Keratinocyte (primary cell): ENCODE measurements at regions not wholly inside any gene's neighbourhood (a gene's known extent, or its start where the extent isn't known, plus 50 kb on each side); places are given as distances from the start of the nearest gene placed in this dataset.
A peak's percentile ranks its signal among the peaks of the same experiment; 100 is the strongest.

Source experiments
- DNase-seq: peaks from one replicate; pipeline ENCODE4 v3.0.0-alpha.2; 2011; ENCODE audit warnings: low read depth, missing footprints, low spot score
- FAIRE-seq: peaks from 2 replicates; lab custom pipeline; 2011; peaks lifted over from hg19 to GRCh38; lab: Jason Lieb, UNC
- H2AFZ ChIP-seq: 2 replicates; pipeline ENCODE4 v1.6.0; 2012; ENCODE audit warnings: low read length, control low read depth, inconsistent platforms; ENCODE audit not compliant: control insufficient read depth
- H3K27ac ChIP-seq: 2 replicates; pipeline ENCODE4 v1.5.1; 2011; ENCODE audit warnings: low read length; ENCODE audit not compliant: control insufficient read depth, insufficient read depth
- H3K27me3 ChIP-seq: 3 replicates; pipeline ENCODE4 v1.6.0; 2011; ENCODE audit warnings: low read length; ENCODE audit not compliant: control insufficient read depth, insufficient read depth; ENCODE audit errors: extremely low read depth
- H3K36me3 ChIP-seq, 2 experiments: 2 replicates in 1 of 2; 3 replicates in 1 of 2; pipeline ENCODE4 v1.5.1; 2011; ENCODE audit warnings: low read length in 2 of 2, mild to moderate bottlenecking in 1 of 2; ENCODE audit not compliant: control insufficient read depth in 2 of 2, insufficient read depth in 2 of 2; ENCODE audit errors: extremely low read depth in 1 of 2
- H3K4me1 ChIP-seq: 3 replicates; pipeline ENCODE4 v1.5.1; 2011; ENCODE audit warnings: low read length; ENCODE audit not compliant: control insufficient read depth, insufficient read depth; ENCODE audit errors: extremely low read depth
- H3K4me2 ChIP-seq: 3 replicates; pipeline ENCODE4 v1.6.0; 2011; ENCODE audit warnings: low read depth, low read length; ENCODE audit not compliant: control insufficient read depth, insufficient read depth; ENCODE audit errors: extremely low read depth
- H3K4me3 ChIP-seq, 3 experiments: fragments of 200-600 bp in 1 of 3; sonication (generic) in 1 of 3; 2 replicates in 2 of 3; 3 replicates in 1 of 3; pipeline ENCODE4 v1.5.1; 2011 to 2016; ENCODE audit warnings: low read length in 3 of 3, mild to moderate bottlenecking in 3 of 3, control low read depth in 2 of 3, inconsistent platforms in 1 of 3, low read depth in 1 of 3, mixed read lengths in 1 of 3, mixed run types in 1 of 3, moderate library complexity in 1 of 3; ENCODE audit not compliant: control insufficient read depth in 2 of 3, insufficient read depth in 2 of 3; ENCODE audit errors: extremely low read depth in 1 of 3
- H3K79me2 ChIP-seq: 2 replicates; pipeline ENCODE4 v1.6.0; 2012; ENCODE audit warnings: low read length; ENCODE audit not compliant: control insufficient read depth, insufficient read depth
- H3K9ac ChIP-seq: 3 replicates; pipeline ENCODE4 v1.6.0; 2011; ENCODE audit warnings: low read length; ENCODE audit not compliant: control insufficient read depth, insufficient read depth; ENCODE audit errors: extremely low read depth
- H3K9me1 ChIP-seq: 3 replicates; pipeline ENCODE4 v1.6.0; 2011; ENCODE audit warnings: low read length; ENCODE audit not compliant: control insufficient read depth, insufficient read depth; ENCODE audit errors: extremely low read depth
- H3K9me3 ChIP-seq: 2 replicates; pipeline ENCODE4 v1.5.1; 2012; ENCODE audit warnings: low read depth, low read length; ENCODE audit not compliant: control insufficient read depth
- H4K20me1 ChIP-seq: 3 replicates; pipeline ENCODE4 v1.6.0; 2011; ENCODE audit warnings: low read length; ENCODE audit not compliant: control insufficient read depth, insufficient read depth; ENCODE audit errors: extremely low read depth
- EZH2 ChIP-seq: IDR thresholded peaks from one replicate; pipeline ENCODE4 v1.6.1; 2012; ENCODE audit warnings: inconsistent platforms, mild to moderate bottlenecking, low read length, moderate library complexity
- dilution Hi-C: fragments of 300-500 bp; cut with MboI; formaldehyde crosslinking; loops from one replicate; pipeline ENCODE4 v1.7.0; 2020; ENCODE audit warnings: low sequenced_read_pairs; ENCODE audit not compliant: extremely low pct_ligation_motif_present
- TF ChIP-seq, protein P1 (sequence below), 3 experiments: IDR thresholded peaks in 1 of 3; conservative IDR thresholded peaks in 1 of 3; optimal IDR thresholded peaks in 1 of 3; 2 replicates in 2 of 3; 3 replicates in 1 of 3; pipeline versions ENCODE3 to v1.5.1; 2011; ENCODE audit warnings: low read length in 3 of 3, mild to moderate bottlenecking in 3 of 3, moderate library complexity in 2 of 3, control low read depth in 1 of 3, inconsistent platforms in 1 of 3; ENCODE audit not compliant: insufficient read depth in 2 of 3; ENCODE audit errors: extremely low read depth in 1 of 3

DNA sequence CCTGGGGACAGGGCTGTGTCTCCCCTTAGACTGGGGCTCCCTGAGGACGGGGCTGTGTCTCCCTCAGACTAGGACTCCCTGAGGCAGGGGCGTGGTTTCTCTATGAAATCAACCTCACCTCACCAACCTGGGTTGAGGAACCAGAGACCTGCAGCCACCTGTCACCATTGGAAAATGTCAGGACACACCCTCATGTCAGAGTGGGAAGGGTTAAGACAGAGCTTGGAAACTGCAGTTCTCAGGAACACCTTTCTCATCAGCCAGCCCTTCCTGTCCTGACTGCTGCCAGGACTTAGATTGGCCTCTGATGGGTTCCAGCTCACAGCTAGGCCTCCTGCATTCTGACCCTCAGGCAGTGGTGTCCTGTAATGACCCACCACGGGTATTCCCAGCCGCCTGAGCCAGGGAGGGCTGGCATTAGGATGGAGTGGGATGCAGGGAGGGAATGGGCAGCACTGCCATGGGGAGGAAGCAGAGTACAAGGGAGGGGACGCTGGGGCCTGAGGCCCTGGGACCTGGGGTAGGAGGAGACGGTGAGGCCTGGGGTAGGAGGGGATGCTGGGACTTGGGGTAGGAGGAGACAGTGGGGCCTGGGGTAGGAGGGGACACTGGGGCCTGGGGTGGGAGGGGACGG, 76.3 kb downstream of the MRPL14 start:
- Histone ChIP-seq H3K36me3 (no peaks in the 10 kb centered on the region), H2AFZ (no peak overlapping the region), H3K4me2 (no peak overlapping the region), H3K27me3 (no peaks in the 10 kb centered on the region), H3K9me3 (no peaks in the 10 kb centered on the region), H3K27ac (no peak overlapping the region), H3K4me3 (no peak overlapping the region), H3K4me1 (peaks cover 43% of the 10 kb centered on the region), H4K20me1 (no peaks in the 10 kb centered on the region), H3K9me1 (no peaks in the 10 kb centered on the region), H3K9ac (peak overlapping the region; percentile 31), H3K79me2 (no peaks in the 10 kb centered on the region)
- dilution Hi-C loops, result no loop called here
- DNase-seq, result no peak
- TF ChIP-seq, protein P1, sequence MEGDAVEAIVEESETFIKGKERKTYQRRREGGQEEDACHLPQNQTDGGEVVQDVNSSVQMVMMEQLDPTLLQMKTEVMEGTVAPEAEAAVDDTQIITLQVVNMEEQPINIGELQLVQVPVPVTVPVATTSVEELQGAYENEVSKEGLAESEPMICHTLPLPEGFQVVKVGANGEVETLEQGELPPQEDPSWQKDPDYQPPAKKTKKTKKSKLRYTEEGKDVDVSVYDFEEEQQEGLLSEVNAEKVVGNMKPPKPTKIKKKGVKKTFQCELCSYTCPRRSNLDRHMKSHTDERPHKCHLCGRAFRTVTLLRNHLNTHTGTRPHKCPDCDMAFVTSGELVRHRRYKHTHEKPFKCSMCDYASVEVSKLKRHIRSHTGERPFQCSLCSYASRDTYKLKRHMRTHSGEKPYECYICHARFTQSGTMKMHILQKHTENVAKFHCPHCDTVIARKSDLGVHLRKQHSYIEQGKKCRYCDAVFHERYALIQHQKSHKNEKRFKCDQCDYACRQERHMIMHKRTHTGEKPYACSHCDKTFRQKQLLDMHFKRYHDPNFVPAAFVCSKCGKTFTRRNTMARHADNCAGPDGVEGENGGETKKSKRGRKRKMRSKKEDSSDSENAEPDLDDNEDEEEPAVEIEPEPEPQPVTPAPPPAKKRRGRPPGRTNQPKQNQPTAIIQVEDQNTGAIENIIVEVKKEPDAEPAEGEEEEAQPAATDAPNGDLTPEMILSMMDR (optimal IDR thresholded peaks at IDR 0.05 in 1 of 3, IDR thresholded peaks at IDR 0.05 in 1 of 3, conservative IDR thresholded peaks at IDR 0.05 in 1 of 3; ENCODE audit: extremely low read depth in 1 of 3, insufficient read depth in 2 of 3, low read length in 3 of 3), result no peak
- TF ChIP-seq EZH2, result no peak
- FAIRE-seq, result peak; percentile 56

- no peak overlapping the region for H3K4me2 ChIP-seq
- no peaks in the 10 kb centered on the region for H3K9me1 ChIP-seq
- dilution Hi-C loops, result no loop called here
- no peaks in the 10 kb centered on the region for H3K27me3 ChIP-seq
- H3K9me3 ChIP-seq, result no peaks in the 10 kb centered on the region
- H3K9ac ChIP-seq, result no peak overlapping the region
- TF ChIP-seq, protein P1 (optimal IDR thresholded peaks at IDR 0.05 in 1 of 3, IDR thresholded peaks at IDR 0.05 in 1 of 3, conservative IDR thresholded peaks at IDR 0.05 in 1 of 3; ENCODE audit: extremely low read depth in 1 of 3, insufficient read depth in 2 of 3, low read length in 3 of 3), result no peak
- no peak for TF ChIP-seq EZH2
- H3K36me3 ChIP-seq, result no peaks in the 10 kb centered on the region
- H2AFZ ChIP-seq, result no peak overlapping the region
- no peak overlapping the region for H3K4me3 ChIP-seq
- DNase-seq, result no peak
- peaks cover 41% of the 10 kb centered on the region for H3K4me1 ChIP-seq
- H3K79me2 ChIP-seq, result no peaks in the 10 kb centered on the region
- no peaks in the 10 kb centered on the region for H4K20me1 ChIP-seq
- no peak for FAIRE-seq
- H3K27ac ChIP-seq, result no peak overlapping the region
Measured at GRCh38 chr6:44049989-44050871, 77.0 kb downstream of the MRPL14 start.
